NB4 (cell line): ENCODE measurements at regions not wholly inside any gene's neighbourhood (a gene's known extent, or its start where the extent isn't known, plus 50 kb on each side); places are given as distances from the start of the nearest gene placed in this dataset.

Experiments
- DNase-seq: peaks from one replicate; pipeline ENCODE4 v3.0.0; 2010; ENCODE audit warnings: low read depth
- H3K4me3 ChIP-seq: one replicate; pipeline ENCODE4 v1.5.1; 2011; ENCODE audit warnings: mild to moderate bottlenecking, low read depth, low read length, moderate library complexity
- MAX ChIP-seq: IDR thresholded peaks from 2 replicates; pipeline ENCODE4 v1.6.1; 2011; ENCODE audit warnings: low read depth, low read length
- MYC ChIP-seq: IDR thresholded peaks from 2 replicates; pipeline ENCODE4 v1.6.1; 2011; ENCODE audit warnings: low read depth, low read length
- POLR2A ChIP-seq: IDR thresholded peaks from 2 replicates; pipeline ENCODE4 v1.6.1; 2011; ENCODE audit warnings: mild to moderate bottlenecking; ENCODE audit not compliant: insufficient read length; ENCODE audit errors: extremely low read depth
- TF ChIP-seq, protein P1 (sequence below): IDR thresholded peaks from one replicate; pipeline ENCODE4 v1.5.1; 2012; ENCODE audit warnings: low read depth, low read length

- no peak for DNase-seq
- TF ChIP-seq MAX (no peak), MYC (no peak), POLR2A (no peak)
- TF ChIP-seq, protein P1, sequence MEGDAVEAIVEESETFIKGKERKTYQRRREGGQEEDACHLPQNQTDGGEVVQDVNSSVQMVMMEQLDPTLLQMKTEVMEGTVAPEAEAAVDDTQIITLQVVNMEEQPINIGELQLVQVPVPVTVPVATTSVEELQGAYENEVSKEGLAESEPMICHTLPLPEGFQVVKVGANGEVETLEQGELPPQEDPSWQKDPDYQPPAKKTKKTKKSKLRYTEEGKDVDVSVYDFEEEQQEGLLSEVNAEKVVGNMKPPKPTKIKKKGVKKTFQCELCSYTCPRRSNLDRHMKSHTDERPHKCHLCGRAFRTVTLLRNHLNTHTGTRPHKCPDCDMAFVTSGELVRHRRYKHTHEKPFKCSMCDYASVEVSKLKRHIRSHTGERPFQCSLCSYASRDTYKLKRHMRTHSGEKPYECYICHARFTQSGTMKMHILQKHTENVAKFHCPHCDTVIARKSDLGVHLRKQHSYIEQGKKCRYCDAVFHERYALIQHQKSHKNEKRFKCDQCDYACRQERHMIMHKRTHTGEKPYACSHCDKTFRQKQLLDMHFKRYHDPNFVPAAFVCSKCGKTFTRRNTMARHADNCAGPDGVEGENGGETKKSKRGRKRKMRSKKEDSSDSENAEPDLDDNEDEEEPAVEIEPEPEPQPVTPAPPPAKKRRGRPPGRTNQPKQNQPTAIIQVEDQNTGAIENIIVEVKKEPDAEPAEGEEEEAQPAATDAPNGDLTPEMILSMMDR: no peak
- H3K4me3 ChIP-seq: no peak overlapping the region
Measured at GRCh38 chr5:4758996-4759395, 381.1 kb upstream of the ADAMTS16 start.

GRCh38 chr5:4762316-4762715, 377.8 kb upstream of the ADAMTS16 start:
- no peak overlapping the region for H3K4me3 ChIP-seq
- TF ChIP-seq POLR2A (no peak), MAX (no peak), MYC (no peak)
- no peak for DNase-seq

DNA sequence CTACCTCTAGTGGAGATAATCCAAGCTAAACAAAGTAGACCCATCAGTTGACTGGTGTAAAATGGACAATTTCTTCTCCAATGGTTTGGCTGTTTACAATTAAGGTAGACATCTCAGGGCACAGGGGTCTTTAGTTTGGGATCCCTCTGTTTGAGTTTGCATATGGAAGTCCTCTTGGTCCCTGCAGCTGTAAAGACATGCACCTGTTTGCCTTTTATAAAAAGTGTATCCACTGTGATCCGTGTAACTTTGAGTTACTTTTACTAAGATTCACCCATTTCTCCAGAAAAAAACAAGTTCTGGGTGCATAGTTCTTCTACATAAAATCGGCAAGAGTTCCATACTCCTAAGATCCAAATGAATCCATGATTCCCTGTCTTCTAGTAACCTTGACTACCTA, 374.7 kb upstream of the ADAMTS16 start:
- H3K4me3 ChIP-seq: no peak overlapping the region
- DNase-seq: no peak
- TF ChIP-seq MAX (no peak), POLR2A (no peak)
- TF ChIP-seq, protein P1: no peak

- DNase-seq: no peak
- H3K4me3 ChIP-seq: no peak overlapping the region
- TF ChIP-seq POLR2A (no peak), MYC (no peak), MAX (no peak)
- TF ChIP-seq, protein P1: no peak
Measured at GRCh38 chr5:4766101-4766500, 374.0 kb upstream of the ADAMTS16 start.

- no peak for DNase-seq
- H3K4me3 ChIP-seq: no peak overlapping the region
- no peak for TF ChIP-seq MAX
- no peak for TF ChIP-seq POLR2A
- TF ChIP-seq MYC: no peak
- TF ChIP-seq, protein P1: no peak
Measured at GRCh38 chr5:4772591-4772990, 367.5 kb upstream of the ADAMTS16 start.

GRCh38 chr5:4773827-4774317, 366.3 kb upstream of the ADAMTS16 start:
- TF ChIP-seq MYC (no peak), POLR2A (no peak), MAX (no peak)
- TF ChIP-seq, protein P1: no peak
- DNase-seq: no peak
- H3K4me3 ChIP-seq: no peak overlapping the region
